ENCODE measurements at regions not wholly inside any gene's neighbourhood (a gene's known extent, or its start where the extent isn't known, plus 50 kb on each side); places are given as distances from the start of the nearest gene placed in this dataset.

DNA sequence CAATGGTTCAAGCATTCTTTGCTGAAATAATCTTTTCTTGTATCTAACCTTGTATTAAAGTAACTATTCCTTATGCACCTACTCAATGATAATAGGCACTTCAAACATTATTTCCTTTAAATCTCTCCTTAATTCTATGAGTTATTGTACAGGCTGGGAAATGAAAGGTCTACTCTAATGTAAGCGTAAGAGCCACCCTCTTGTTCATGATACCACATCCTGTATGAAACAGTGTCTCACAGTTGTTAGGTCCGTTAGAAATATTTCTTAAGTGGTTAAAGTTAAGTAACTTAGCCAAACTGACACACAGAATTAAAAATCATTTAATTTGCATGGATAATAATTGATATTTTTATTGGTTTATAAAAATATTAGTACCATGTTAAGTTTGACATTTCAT, 162.5 kb upstream of the RPRM start:
- no peaks in the 10 kb centered on the region for H3K4me1 ChIP-seq
- no peak for TF ChIP-seq POLR2A (IDR thresholded peaks at IDR 0.05)
- TF ChIP-seq, protein P1, sequence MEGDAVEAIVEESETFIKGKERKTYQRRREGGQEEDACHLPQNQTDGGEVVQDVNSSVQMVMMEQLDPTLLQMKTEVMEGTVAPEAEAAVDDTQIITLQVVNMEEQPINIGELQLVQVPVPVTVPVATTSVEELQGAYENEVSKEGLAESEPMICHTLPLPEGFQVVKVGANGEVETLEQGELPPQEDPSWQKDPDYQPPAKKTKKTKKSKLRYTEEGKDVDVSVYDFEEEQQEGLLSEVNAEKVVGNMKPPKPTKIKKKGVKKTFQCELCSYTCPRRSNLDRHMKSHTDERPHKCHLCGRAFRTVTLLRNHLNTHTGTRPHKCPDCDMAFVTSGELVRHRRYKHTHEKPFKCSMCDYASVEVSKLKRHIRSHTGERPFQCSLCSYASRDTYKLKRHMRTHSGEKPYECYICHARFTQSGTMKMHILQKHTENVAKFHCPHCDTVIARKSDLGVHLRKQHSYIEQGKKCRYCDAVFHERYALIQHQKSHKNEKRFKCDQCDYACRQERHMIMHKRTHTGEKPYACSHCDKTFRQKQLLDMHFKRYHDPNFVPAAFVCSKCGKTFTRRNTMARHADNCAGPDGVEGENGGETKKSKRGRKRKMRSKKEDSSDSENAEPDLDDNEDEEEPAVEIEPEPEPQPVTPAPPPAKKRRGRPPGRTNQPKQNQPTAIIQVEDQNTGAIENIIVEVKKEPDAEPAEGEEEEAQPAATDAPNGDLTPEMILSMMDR (IDR thresholded peaks at IDR 0.05), result no peak
- DNase-seq (no peak), ATAC-seq (no peak)
- intact Hi-C loops (cut with DNase I), result no loop called here
- 60 to 74% methylated on average over 2 of the region's 2 CpGs for WGBS, 2 donors
- H3K27ac ChIP-seq, result no peak overlapping the region
- H3K4me3 ChIP-seq, result no peak overlapping the region
- H3K36me3 ChIP-seq (replicated peaks in 1 of 2; ENCODE audit: insufficient read depth in 1 of 2, low read depth in 2 of 2), result no peaks in the 10 kb centered on the region
- H3K27me3 ChIP-seq, result no peaks in the 10 kb centered on the region
- no peaks in the 10 kb centered on the region for H3K9me3 ChIP-seq

DNA sequence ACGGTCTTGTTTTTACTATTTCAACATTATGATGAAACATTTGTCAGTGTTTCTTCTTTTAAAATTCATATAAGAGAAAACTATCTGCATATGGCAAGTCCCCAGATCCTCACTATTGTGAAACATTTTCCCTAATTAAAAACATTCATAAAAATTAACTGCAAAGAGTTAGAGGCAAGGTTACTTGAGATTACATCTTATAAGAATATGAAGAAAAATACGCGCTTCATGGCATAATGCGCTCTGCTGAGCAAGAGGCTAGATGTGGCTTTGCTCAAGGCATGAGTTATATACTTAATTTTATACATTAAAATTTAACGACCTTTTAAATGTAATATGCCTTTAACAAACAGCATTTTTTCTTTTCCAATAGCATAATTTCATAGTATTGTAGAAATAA, 166.4 kb upstream of the RPRM start:
- Histone ChIP-seq H3K27me3 (no peaks in the 10 kb centered on the region), H3K4me3 (no peak overlapping the region), H3K4me1 (no peaks in the 10 kb centered on the region), H3K36me3 (replicated peaks in 1 of 2; ENCODE audit: insufficient read depth in 1 of 2, low read depth in 2 of 2) (no peaks in the 10 kb centered on the region), H3K27ac (no peak overlapping the region), H3K9me3 (no peaks in the 10 kb centered on the region)
- intact Hi-C loops (cut with DNase I), result no loop called here
- no peak for ATAC-seq
- no peak for DNase-seq
- 66 to 76% methylated on average over 5 of the region's 5 CpGs for WGBS, 2 donors
- TF ChIP-seq POLR2A (IDR thresholded peaks at IDR 0.05), result no peak
- TF ChIP-seq, protein P1 (IDR thresholded peaks at IDR 0.05), result no peak

DNA sequence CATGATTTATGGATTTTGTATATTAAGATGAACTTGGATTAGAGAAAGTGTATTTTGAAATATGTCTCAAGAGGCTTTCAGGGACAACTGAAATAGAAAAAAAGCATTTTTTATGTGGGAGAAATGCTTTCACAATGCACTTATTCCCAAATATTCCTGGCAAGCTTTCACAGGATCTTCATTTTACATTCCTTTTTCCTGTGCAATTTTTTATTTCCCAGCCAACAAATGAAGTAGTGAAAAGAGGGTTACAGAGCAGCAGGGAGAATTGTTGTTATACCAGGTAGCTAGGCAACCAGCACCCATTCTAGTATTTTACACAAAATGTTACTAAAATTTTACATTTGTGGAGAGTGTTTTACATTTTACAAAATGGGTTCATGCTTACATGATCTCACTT, 167.0 kb upstream of the RPRM start:
- no peaks in the 10 kb centered on the region for H3K9me3 ChIP-seq
- intact Hi-C loops (cut with DNase I), result no loop called here

DNA sequence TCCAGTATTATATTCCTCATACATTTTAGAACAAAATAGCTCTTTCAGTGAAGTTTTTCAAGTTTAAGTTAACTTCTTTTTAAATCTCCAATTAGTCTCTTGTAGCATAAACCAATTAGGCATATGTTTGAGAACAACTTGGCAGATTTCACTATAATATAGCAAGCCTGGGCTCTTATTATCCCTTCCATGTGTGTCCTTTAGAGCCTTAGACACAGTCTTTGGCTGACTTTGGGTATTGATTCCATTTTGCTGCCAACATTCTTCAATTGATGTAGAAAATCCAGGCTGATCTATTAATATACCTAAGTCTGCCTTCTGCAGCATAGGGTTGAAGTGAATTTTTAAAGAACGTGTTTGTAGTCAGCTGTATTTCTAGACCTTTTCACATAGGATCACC, 179.1 kb upstream of the RPRM start:
- no peak overlapping the region for H3K4me3 ChIP-seq
- no peaks in the 10 kb centered on the region for H3K4me1 ChIP-seq
- no peak overlapping the region for H3K27ac ChIP-seq
- ATAC-seq, result no peak
- intact Hi-C loops (cut with DNase I), result no loop called here
- H3K27me3 ChIP-seq, result no peaks in the 10 kb centered on the region
- no peaks in the 10 kb centered on the region for H3K36me3 ChIP-seq (replicated peaks in 1 of 2; ENCODE audit: insufficient read depth in 1 of 2, low read depth in 2 of 2)
- 68 to 79% methylated on average over 1 of the region's 1 CpG for WGBS, 2 donors
- no peak for TF ChIP-seq POLR2A (IDR thresholded peaks at IDR 0.05)
- TF ChIP-seq, protein P1 (IDR thresholded peaks at IDR 0.05), result no peak
- DNase-seq, result no peak
- no peaks in the 10 kb centered on the region for H3K9me3 ChIP-seq

More for the DNA sequence above, 167.0 kb upstream of the RPRM start:
- no peak for ATAC-seq
- Histone ChIP-seq H3K27ac (no peak overlapping the region), H3K4me3 (no peak overlapping the region), H3K4me1 (no peaks in the 10 kb centered on the region), H3K27me3 (no peaks in the 10 kb centered on the region), H3K36me3 (replicated peaks in 1 of 2; ENCODE audit: insufficient read depth in 1 of 2, low read depth in 2 of 2) (no peaks in the 10 kb centered on the region)
- TF ChIP-seq, protein P1 (IDR thresholded peaks at IDR 0.05), result no peak
- TF ChIP-seq POLR2A (IDR thresholded peaks at IDR 0.05), result no peak
- DNase-seq, result no peak

DNA sequence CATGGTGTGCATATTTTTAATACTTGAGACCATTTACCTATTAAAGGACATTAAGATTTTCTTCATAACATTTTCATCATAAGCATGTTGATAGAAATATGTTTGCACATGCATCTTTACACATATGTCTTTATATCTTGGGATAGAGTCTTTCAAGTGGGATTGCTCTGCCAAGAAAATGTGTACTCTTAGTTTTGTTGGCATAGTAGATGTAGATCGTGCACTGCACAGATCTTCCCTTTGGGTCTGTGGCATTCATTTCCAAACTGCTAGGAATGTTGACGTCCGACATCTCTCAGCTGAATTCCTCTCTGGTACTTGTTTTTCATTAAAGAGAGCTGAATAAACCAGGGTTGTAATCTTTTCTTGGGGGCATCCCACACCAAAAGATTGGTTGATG, 183.2 kb upstream of the RPRM start:
- 60 to 69% methylated on average over 3 of the region's 3 CpGs for WGBS, 2 donors
- H3K36me3 ChIP-seq (replicated peaks in 1 of 2; ENCODE audit: insufficient read depth in 1 of 2, low read depth in 2 of 2), result no peaks in the 10 kb centered on the region
- TF ChIP-seq, protein P1 (IDR thresholded peaks at IDR 0.05), result no peak
- TF ChIP-seq POLR2A (IDR thresholded peaks at IDR 0.05), result no peak
- intact Hi-C loops (cut with DNase I), result no loop called here
- H3K27me3 ChIP-seq, result no peaks in the 10 kb centered on the region
- no peak for ATAC-seq
- no peak overlapping the region for H3K27ac ChIP-seq
- DNase-seq, result no peak
- H3K4me1 ChIP-seq, result no peaks in the 10 kb centered on the region
- H3K4me3 ChIP-seq, result no peak overlapping the region
- no peaks in the 10 kb centered on the region for H3K9me3 ChIP-seq

Measured in body of pancreas (tissue), 4 donors.